ENCODE measurements at regions not wholly inside any gene's neighbourhood (a gene's known extent, or its start where the extent isn't known, plus 50 kb on each side); places are given as distances from the start of the nearest gene placed in this dataset.

GRCh38 chr10:36803229-36803628 lies 322.2 kb upstream of the ANKRD30A start:
- TF ChIP-seq EZH2 (IDR thresholded peaks at IDR 0.05; ENCODE audit: low read depth) (no peak), CTCF (conservative IDR thresholded peaks at IDR 0.05) (no peak)
